Right hindlimb (tissue), 1 donor: ENCODE measurements at regions not wholly inside any gene's neighbourhood (a gene's known extent, or its start where the extent isn't known, plus 50 kb on each side); places are given as distances from the start of the nearest gene placed in this dataset.

Experiments used
- DNase-seq: peaks from one replicate; pipeline ENCODE4 v3.0.0-alpha.2; 2018

GRCh38 chr5:133905424-133905823, 63.0 kb downstream of the C5orf15 start:
- no peak for DNase-seq

GRCh38 chr5:133904641-133905040, 63.8 kb downstream of the C5orf15 start:
- DNase-seq = no peak

- DNase-seq = no peak
Observed at GRCh38 chr5:133902511-133903118, 65.8 kb downstream of the C5orf15 start.

- DNase-seq = no peak
Observed at GRCh38 chr5:133900534-133901270, 67.7 kb downstream of the C5orf15 start.

- DNase-seq = no peak
Observed at GRCh38 chr5:133899506-133899905, 68.9 kb downstream of the C5orf15 start.

GRCh38 chr5:133898440-133898839, 70.0 kb downstream of the C5orf15 start:
- DNase-seq = no peak

- DNase-seq = no peak
Observed at GRCh38 chr5:133897431-133897830, 71.0 kb downstream of the C5orf15 start.

GRCh38 chr5:133896873-133897272, 71.6 kb downstream of the C5orf15 start:
- no peak for DNase-seq

- no peak for DNase-seq
Observed at GRCh38 chr5:133895979-133896845, 72.2 kb downstream of the C5orf15 start.

- DNase-seq = no peak
Observed at GRCh38 chr5:133894143-133894542, 74.3 kb downstream of the C5orf15 start.

GRCh38 chr5:133892774-133893173, 75.7 kb downstream of the C5orf15 start:
- DNase-seq = no peak

- no peak for DNase-seq
Observed at GRCh38 chr5:133892306-133892705, 76.1 kb downstream of the C5orf15 start.

- no peak for DNase-seq
Observed at GRCh38 chr5:133891390-133891789, 77.0 kb downstream of the C5orf15 start.

- DNase-seq = no peak
Observed at GRCh38 chr5:133890776-133891280, 77.6 kb downstream of the C5orf15 start.

GRCh38 chr5:133890314-133890713, 78.1 kb downstream of the C5orf15 start:
- DNase-seq = no peak

GRCh38 chr5:133889271-133889905, 79.0 kb downstream of the C5orf15 start:
- DNase-seq = no peak

- DNase-seq = no peak
Observed at GRCh38 chr5:133888625-133888991, 79.8 kb downstream of the C5orf15 start.

- no peak for DNase-seq
Observed at GRCh38 chr5:133885566-133885965, 82.9 kb downstream of the C5orf15 start.

GRCh38 chr5:133884569-133885311, 83.7 kb downstream of the C5orf15 start:
- DNase-seq = peak; percentile 54

- DNase-seq = no peak
Observed at GRCh38 chr5:133883916-133884315, 84.5 kb downstream of the C5orf15 start.

- DNase-seq = no peak
Observed at GRCh38 chr5:133882846-133883245, 85.6 kb downstream of the C5orf15 start.

GRCh38 chr5:133882389-133882695, 86.1 kb downstream of the C5orf15 start:
- no peak for DNase-seq
